ENCODE measurements at regions not wholly inside any gene's neighbourhood (a gene's known extent, or its start where the extent isn't known, plus 50 kb on each side); places are given as distances from the start of the nearest gene placed in this dataset.

- no peak for TF ChIP-seq POU2F2 (IDR thresholded peaks at IDR 0.05; ENCODE audit: low read depth, low read length)
- no peak for FAIRE-seq
- DNase-seq (ENCODE audit: insufficient read length, low spot score) = no peak
Observed at GRCh38 chr15:91553196-91553854, 300.2 kb upstream of the SLCO3A1 start.

GRCh38 chr15:91555312-91555711 is 298.2 kb upstream of the SLCO3A1 start:
- DNase-seq (ENCODE audit: insufficient read length, low spot score) (no peak), FAIRE-seq (no peak)
- TF ChIP-seq SPI1 (IDR thresholded peaks at IDR 0.05; ENCODE audit: low read depth, low read length) (no peak), POU2F2 (IDR thresholded peaks at IDR 0.05; ENCODE audit: low read depth, low read length) (no peak), POLR2A (IDR thresholded peaks at IDR 0.05; ENCODE audit: low read depth, low read length) (no peak), POLR2AphosphoS5 (IDR thresholded peaks at IDR 0.05; ENCODE audit: low read depth, low read length) (no peak), TAF1 (IDR thresholded peaks at IDR 0.05; ENCODE audit: low read depth, low read length) (no peak), PAX5 (IDR thresholded peaks at IDR 0.05; ENCODE audit: insufficient read depth, low read length, severe bottlenecking) (no peak)

GRCh38 chr15:91556926-91557325 is 296.6 kb upstream of the SLCO3A1 start:
- TF ChIP-seq POLR2AphosphoS5 (IDR thresholded peaks at IDR 0.05; ENCODE audit: low read depth, low read length) = no peak
- TF ChIP-seq POLR2A (IDR thresholded peaks at IDR 0.05; ENCODE audit: low read depth, low read length) = no peak
- no peak for TF ChIP-seq TAF1 (IDR thresholded peaks at IDR 0.05; ENCODE audit: low read depth, low read length)
- no peak for TF ChIP-seq POU2F2 (IDR thresholded peaks at IDR 0.05; ENCODE audit: low read depth, low read length)
- TF ChIP-seq SPI1 (IDR thresholded peaks at IDR 0.05; ENCODE audit: low read depth, low read length) = no peak
- no peak for TF ChIP-seq PAX5 (IDR thresholded peaks at IDR 0.05; ENCODE audit: insufficient read depth, low read length, severe bottlenecking)
- DNase-seq (ENCODE audit: insufficient read length, low spot score) (no peak), FAIRE-seq (no peak)

- TF ChIP-seq POLR2A (IDR thresholded peaks at IDR 0.05; ENCODE audit: low read depth, low read length) (no peak), PAX5 (IDR thresholded peaks at IDR 0.05; ENCODE audit: insufficient read depth, low read length, severe bottlenecking) (no peak), SPI1 (IDR thresholded peaks at IDR 0.05; ENCODE audit: low read depth, low read length) (no peak), POU2F2 (IDR thresholded peaks at IDR 0.05; ENCODE audit: low read depth, low read length) (no peak), POLR2AphosphoS5 (IDR thresholded peaks at IDR 0.05; ENCODE audit: low read depth, low read length) (no peak), TAF1 (IDR thresholded peaks at IDR 0.05; ENCODE audit: low read depth, low read length) (no peak)
- DNase-seq (ENCODE audit: insufficient read length, low spot score) (no peak), FAIRE-seq (no peak)
Observed at GRCh38 chr15:91559066-91559465, 294.4 kb upstream of the SLCO3A1 start.

- no peak for TF ChIP-seq POLR2AphosphoS5 (IDR thresholded peaks at IDR 0.05; ENCODE audit: low read depth, low read length)
- no peak for TF ChIP-seq PAX5 (IDR thresholded peaks at IDR 0.05; ENCODE audit: insufficient read depth, low read length, severe bottlenecking)
- no peak for TF ChIP-seq SPI1 (IDR thresholded peaks at IDR 0.05; ENCODE audit: low read depth, low read length)
- no peak for TF ChIP-seq POU2F2 (IDR thresholded peaks at IDR 0.05; ENCODE audit: low read depth, low read length)
- no peak for TF ChIP-seq POLR2A (IDR thresholded peaks at IDR 0.05; ENCODE audit: low read depth, low read length)
- no peak for TF ChIP-seq TAF1 (IDR thresholded peaks at IDR 0.05; ENCODE audit: low read depth, low read length)
- no peak for FAIRE-seq
- DNase-seq (ENCODE audit: insufficient read length, low spot score) = no peak
Observed at GRCh38 chr15:91561371-91562100, 292.0 kb upstream of the SLCO3A1 start.

- no peak for DNase-seq (ENCODE audit: insufficient read length, low spot score)
- FAIRE-seq = no peak
Observed at GRCh38 chr15:91562698-91563097, 290.8 kb upstream of the SLCO3A1 start.

GRCh38 chr15:91564631-91565030 is 288.9 kb upstream of the SLCO3A1 start:
- FAIRE-seq (no peak), DNase-seq (ENCODE audit: insufficient read length, low spot score) (no peak)
- TF ChIP-seq POU2F2 (IDR thresholded peaks at IDR 0.05; ENCODE audit: low read depth, low read length) (no peak), TAF1 (IDR thresholded peaks at IDR 0.05; ENCODE audit: low read depth, low read length) (no peak), POLR2A (IDR thresholded peaks at IDR 0.05; ENCODE audit: low read depth, low read length) (no peak), POLR2AphosphoS5 (IDR thresholded peaks at IDR 0.05; ENCODE audit: low read depth, low read length) (no peak), SPI1 (IDR thresholded peaks at IDR 0.05; ENCODE audit: low read depth, low read length) (no peak), PAX5 (IDR thresholded peaks at IDR 0.05; ENCODE audit: insufficient read depth, low read length, severe bottlenecking) (no peak)

More at GRCh38 chr15:91562698-91563097, 290.8 kb upstream of the SLCO3A1 start:
- TF ChIP-seq POU2F2 (IDR thresholded peaks at IDR 0.05; ENCODE audit: low read depth, low read length) (no peak), SPI1 (IDR thresholded peaks at IDR 0.05; ENCODE audit: low read depth, low read length) (no peak), POLR2A (IDR thresholded peaks at IDR 0.05; ENCODE audit: low read depth, low read length) (no peak), POLR2AphosphoS5 (IDR thresholded peaks at IDR 0.05; ENCODE audit: low read depth, low read length) (no peak), PAX5 (IDR thresholded peaks at IDR 0.05; ENCODE audit: insufficient read depth, low read length, severe bottlenecking) (no peak), TAF1 (IDR thresholded peaks at IDR 0.05; ENCODE audit: low read depth, low read length) (no peak)

- FAIRE-seq (no peak), DNase-seq (ENCODE audit: insufficient read length, low spot score) (no peak)
- TF ChIP-seq PAX5 (IDR thresholded peaks at IDR 0.05; ENCODE audit: insufficient read depth, low read length, severe bottlenecking) = no peak
- no peak for TF ChIP-seq POLR2AphosphoS5 (IDR thresholded peaks at IDR 0.05; ENCODE audit: low read depth, low read length)
- no peak for TF ChIP-seq POU2F2 (IDR thresholded peaks at IDR 0.05; ENCODE audit: low read depth, low read length)
- TF ChIP-seq TAF1 (IDR thresholded peaks at IDR 0.05; ENCODE audit: low read depth, low read length) = no peak
Observed at GRCh38 chr15:91566141-91566540, 287.4 kb upstream of the SLCO3A1 start.

- no peak for FAIRE-seq
Observed at GRCh38 chr15:91568036-91568435, 285.5 kb upstream of the SLCO3A1 start.

More at GRCh38 chr15:91568036-91568435, 285.5 kb upstream of the SLCO3A1 start:
- no peak for DNase-seq (ENCODE audit: insufficient read length, low spot score)
- no peak for TF ChIP-seq POLR2AphosphoS5 (IDR thresholded peaks at IDR 0.05; ENCODE audit: low read depth, low read length)
- no peak for TF ChIP-seq PAX5 (IDR thresholded peaks at IDR 0.05; ENCODE audit: insufficient read depth, low read length, severe bottlenecking)
- TF ChIP-seq POU2F2 (IDR thresholded peaks at IDR 0.05; ENCODE audit: low read depth, low read length) = no peak
- TF ChIP-seq TAF1 (IDR thresholded peaks at IDR 0.05; ENCODE audit: low read depth, low read length) = no peak
- no peak for TF ChIP-seq POLR2A (IDR thresholded peaks at IDR 0.05; ENCODE audit: low read depth, low read length)
- no peak for TF ChIP-seq SPI1 (IDR thresholded peaks at IDR 0.05; ENCODE audit: low read depth, low read length)

Measured in GM12891 (cell line).